ENCODE measurements at regions not wholly inside any gene's neighbourhood (a gene's known extent, or its start where the extent isn't known, plus 50 kb on each side); places are given as distances from the start of the nearest gene placed in this dataset.

DNA sequence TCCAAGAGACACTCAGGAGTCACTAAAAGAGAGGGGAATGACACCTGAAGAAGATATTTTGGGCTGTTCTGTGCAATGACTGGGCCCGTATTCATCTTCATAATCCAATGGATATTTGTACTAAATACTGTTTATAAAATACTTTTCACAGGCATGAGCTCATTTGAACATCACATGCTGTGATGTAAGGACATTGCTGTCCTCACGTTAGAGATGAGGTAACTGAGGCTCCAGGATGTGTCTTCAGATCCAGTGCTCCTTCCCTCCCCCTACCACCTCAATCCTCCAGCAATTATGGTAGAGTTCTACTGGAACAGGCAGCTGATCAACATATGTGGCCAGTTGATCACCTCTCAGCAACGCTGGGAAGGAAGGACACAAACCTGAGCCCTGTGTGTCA, 139.4 kb upstream of the OSMR start:
- TF ChIP-seq MEIS2 (CRISPR knock-in tag; IDR thresholded peaks at IDR 0.05), result no peak
- no peak for TF ChIP-seq NR2F6 (IDR thresholded peaks at IDR 0.05)
- TF ChIP-seq NR2F6 (CRISPR knock-in tag; IDR thresholded peaks at IDR 0.05), result no peak
- TF ChIP-seq ZNF709 (CRISPR knock-in tag; IDR thresholded peaks at IDR 0.05), result no peak
- TF ChIP-seq AHR (CRISPR knock-in tag; IDR thresholded peaks at IDR 0.05), result no peak
- no peak for TF ChIP-seq SIN3B (IDR thresholded peaks at IDR 0.05; ENCODE audit: low read length)
- no peak for TF ChIP-seq ZNF121 (CRISPR knock-in tag; IDR thresholded peaks at IDR 0.05)
- TF ChIP-seq ZNF354B (CRISPR knock-in tag; IDR thresholded peaks at IDR 0.05), result no peak
- TF ChIP-seq, protein P1, sequence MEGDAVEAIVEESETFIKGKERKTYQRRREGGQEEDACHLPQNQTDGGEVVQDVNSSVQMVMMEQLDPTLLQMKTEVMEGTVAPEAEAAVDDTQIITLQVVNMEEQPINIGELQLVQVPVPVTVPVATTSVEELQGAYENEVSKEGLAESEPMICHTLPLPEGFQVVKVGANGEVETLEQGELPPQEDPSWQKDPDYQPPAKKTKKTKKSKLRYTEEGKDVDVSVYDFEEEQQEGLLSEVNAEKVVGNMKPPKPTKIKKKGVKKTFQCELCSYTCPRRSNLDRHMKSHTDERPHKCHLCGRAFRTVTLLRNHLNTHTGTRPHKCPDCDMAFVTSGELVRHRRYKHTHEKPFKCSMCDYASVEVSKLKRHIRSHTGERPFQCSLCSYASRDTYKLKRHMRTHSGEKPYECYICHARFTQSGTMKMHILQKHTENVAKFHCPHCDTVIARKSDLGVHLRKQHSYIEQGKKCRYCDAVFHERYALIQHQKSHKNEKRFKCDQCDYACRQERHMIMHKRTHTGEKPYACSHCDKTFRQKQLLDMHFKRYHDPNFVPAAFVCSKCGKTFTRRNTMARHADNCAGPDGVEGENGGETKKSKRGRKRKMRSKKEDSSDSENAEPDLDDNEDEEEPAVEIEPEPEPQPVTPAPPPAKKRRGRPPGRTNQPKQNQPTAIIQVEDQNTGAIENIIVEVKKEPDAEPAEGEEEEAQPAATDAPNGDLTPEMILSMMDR (CRISPR knock-in tag; IDR thresholded peaks at IDR 0.05), result no peak
- TF ChIP-seq, protein P2, sequence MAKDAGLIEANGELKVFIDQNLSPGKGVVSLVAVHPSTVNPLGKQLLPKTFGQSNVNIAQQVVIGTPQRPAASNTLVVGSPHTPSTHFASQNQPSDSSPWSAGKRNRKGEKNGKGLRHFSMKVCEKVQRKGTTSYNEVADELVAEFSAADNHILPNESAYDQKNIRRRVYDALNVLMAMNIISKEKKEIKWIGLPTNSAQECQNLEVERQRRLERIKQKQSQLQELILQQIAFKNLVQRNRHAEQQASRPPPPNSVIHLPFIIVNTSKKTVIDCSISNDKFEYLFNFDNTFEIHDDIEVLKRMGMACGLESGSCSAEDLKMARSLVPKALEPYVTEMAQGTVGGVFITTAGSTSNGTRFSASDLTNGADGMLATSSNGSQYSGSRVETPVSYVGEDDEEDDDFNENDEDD (CRISPR knock-in tag; IDR thresholded peaks at IDR 0.05; ENCODE audit: borderline replicate concordance), result no peak
